H9 (cell line): ENCODE measurements at regions not wholly inside any gene's neighbourhood (a gene's known extent, or its start where the extent isn't known, plus 50 kb on each side); places are given as distances from the start of the nearest gene placed in this dataset.

Experiments used
- DNase-seq: peaks from one replicate; pipeline ENCODE4 v3.0.0-alpha.2; 2017
- H2AFZ ChIP-seq: one replicate; pipeline ENCODE4 v1.6.1; 2013; ENCODE audit warnings: mild to moderate bottlenecking, low read length, control low read depth, moderate library complexity
- H2AK5ac ChIP-seq: 2 replicates; pipeline ENCODE4 v1.6.1; 2013; ENCODE audit warnings: low read length, control low read depth, mixed read lengths; ENCODE audit not compliant: insufficient read length
- H2BK120ac ChIP-seq: one replicate; pipeline ENCODE4 v1.6.1; 2013; ENCODE audit warnings: low read depth, mild to moderate bottlenecking, low read length, control low read depth, inconsistent platforms; ENCODE audit not compliant: poor library complexity, severe bottlenecking
- H2BK12ac ChIP-seq: 2 replicates; pipeline ENCODE4 v1.6.1; 2013; ENCODE audit warnings: low read length, control low read depth, mixed read lengths, low read depth; ENCODE audit not compliant: insufficient read length
- H2BK15ac ChIP-seq: 2 replicates; pipeline ENCODE4 v1.6.1; 2013; ENCODE audit warnings: low read depth, low read length, control low read depth
- H2BK20ac ChIP-seq: one replicate; pipeline ENCODE4 v1.6.1; 2013; ENCODE audit warnings: low read depth, mild to moderate bottlenecking, low read length, control low read depth, inconsistent platforms; ENCODE audit not compliant: poor library complexity, severe bottlenecking
- H2BK5ac ChIP-seq: 2 replicates; pipeline ENCODE4 v1.6.1; 2013; ENCODE audit warnings: low read length, control low read depth, mixed read lengths; ENCODE audit not compliant: insufficient read length
- H3K14ac ChIP-seq: 2 replicates; pipeline ENCODE4 v1.6.1; 2013; ENCODE audit warnings: low read length, control low read depth; ENCODE audit not compliant: insufficient read depth
- H3K18ac ChIP-seq: 2 replicates; pipeline ENCODE4 v1.6.1; 2013; ENCODE audit warnings: low read depth, mild to moderate bottlenecking, mixed read lengths, low read length, control low read depth; ENCODE audit not compliant: insufficient read length
- H3K23ac ChIP-seq: 2 replicates; pipeline ENCODE4 v1.6.1; 2013; ENCODE audit warnings: low read length, control low read depth, mixed read lengths, low read depth; ENCODE audit not compliant: insufficient read length
- H3K23me2 ChIP-seq: 2 replicates; pipeline ENCODE4 v1.6.1; 2013; ENCODE audit warnings: low read depth, mild to moderate bottlenecking, mixed read lengths, low read length, control low read depth; ENCODE audit not compliant: insufficient read length, poor library complexity, severe bottlenecking
- H3K27ac ChIP-seq: 2 replicates; pipeline ENCODE4 v1.5.1; 2013; ENCODE audit warnings: low read length, control low read depth, mixed read lengths, low read depth; ENCODE audit not compliant: insufficient read length
- H3K27me3 ChIP-seq: 2 replicates; pipeline ENCODE4 v1.6.1; 2013; ENCODE audit warnings: low read length, control low read depth, inconsistent platforms; ENCODE audit not compliant: insufficient read depth
- H3K4ac ChIP-seq: 2 replicates; pipeline ENCODE4 v1.6.1; 2013; ENCODE audit warnings: low read depth, mild to moderate bottlenecking, control low read depth, inconsistent platforms, low read length, moderate library complexity
- H3K4me1 ChIP-seq: 2 replicates; pipeline ENCODE4 v1.6.1; 2013; ENCODE audit warnings: low read length, control low read depth, inconsistent platforms; ENCODE audit not compliant: insufficient read depth
- H3K4me2 ChIP-seq: 2 replicates; pipeline ENCODE4 v1.6.1; 2013; ENCODE audit warnings: low read length, control low read depth, mixed read lengths; ENCODE audit not compliant: insufficient read length, insufficient read depth
- H3K56ac ChIP-seq: 2 replicates; pipeline ENCODE4 v1.6.1; 2013; ENCODE audit warnings: low read depth, mild to moderate bottlenecking, mixed read lengths, low read length, control low read depth; ENCODE audit not compliant: insufficient read length
- H3K79me1 ChIP-seq: 2 replicates; pipeline ENCODE4 v1.6.1; 2013; ENCODE audit warnings: low read depth, mild to moderate bottlenecking, moderate library complexity, low read length, control low read depth, inconsistent platforms; ENCODE audit not compliant: insufficient read depth, poor library complexity, severe bottlenecking
- H3K79me2 ChIP-seq: 2 replicates; pipeline ENCODE4 v1.6.1; 2013; ENCODE audit warnings: low read length, control low read depth, inconsistent platforms; ENCODE audit not compliant: insufficient read depth
- H3K9ac ChIP-seq: 2 replicates; pipeline ENCODE4 v1.6.1; 2013; ENCODE audit warnings: low read length, control low read depth, mixed read lengths; ENCODE audit not compliant: insufficient read length; ENCODE audit errors: extremely low read depth
- H3K9me3 ChIP-seq: one replicate; pipeline ENCODE4 v1.6.1; 2013; ENCODE audit warnings: low read depth, low read length, inconsistent platforms; ENCODE audit not compliant: control insufficient read depth
- H3T11ph ChIP-seq: one replicate; pipeline ENCODE4 v1.6.1; 2013; ENCODE audit warnings: mild to moderate bottlenecking, low read length, control low read depth, inconsistent platforms
- H4K20me1 ChIP-seq: one replicate; pipeline ENCODE4 v1.6.1; 2013; ENCODE audit not compliant: control insufficient read depth, insufficient read length, insufficient read depth
- H4K5ac ChIP-seq: 2 replicates; pipeline ENCODE4 v1.6.1; 2013; ENCODE audit warnings: low read depth, mild to moderate bottlenecking, mixed read lengths, low read length, control low read depth; ENCODE audit not compliant: insufficient read length
- H4K8ac ChIP-seq: replicated peaks from 2 replicates; pipeline ENCODE4 v1.6.1; 2013; ENCODE audit warnings: low read length, control low read depth, mixed read lengths, low read depth; ENCODE audit not compliant: insufficient read length
- H4K91ac ChIP-seq: 2 replicates; pipeline ENCODE4 v1.6.1; 2013; ENCODE audit warnings: low read depth, mild to moderate bottlenecking, moderate library complexity, mixed read lengths, low read length, control low read depth; ENCODE audit not compliant: insufficient read length
- H3K27ac Mint-ChIP-seq, 3 experiments: 2 replicates in 2 of 3; 3 replicates in 1 of 3; pipeline ENCODE4 v1.8.0; 2020 to 2021; ENCODE audit warnings: mixed read lengths in 3 of 3, mild to moderate bottlenecking in 1 of 3, moderate library complexity in 1 of 3
- H3K27me3 Mint-ChIP-seq: 2 replicates; pipeline ENCODE4 v1.8.0; 2021; ENCODE audit warnings: low read depth, mild to moderate bottlenecking, moderate library complexity, mixed read lengths
- H3K36me3 Mint-ChIP-seq, 3 experiments: 2 replicates in 2 of 3; 3 replicates in 1 of 3; pipeline ENCODE4 v1.8.0; 2020 to 2021; ENCODE audit warnings: low read depth in 3 of 3, mixed read lengths in 3 of 3; ENCODE audit not compliant: insufficient read depth in 1 of 3
- H3K4me1 Mint-ChIP-seq, 2 experiments: 2 replicates each; pipeline ENCODE4 v1.8.0; 2020; ENCODE audit warnings: mixed read lengths in 2 of 2
- H3K4me3 Mint-ChIP-seq, 2 experiments: 2 replicates in 1 of 2; 3 replicates in 1 of 2; pipeline ENCODE4 v1.8.0; 2020 to 2021; ENCODE audit warnings: mild to moderate bottlenecking in 2 of 2, mixed read lengths in 2 of 2, moderate library complexity in 1 of 2
- H3K9me3 Mint-ChIP-seq, 2 experiments: 2 replicates in 1 of 2; 3 replicates in 1 of 2; pipeline ENCODE4 v1.8.0; 2020; ENCODE audit warnings: mild to moderate bottlenecking in 2 of 2, mixed read lengths in 2 of 2, moderate library complexity in 1 of 2
- CTCF ChIP-seq: fragments of 200-600 bp; sonication (generic); conservative IDR thresholded peaks from 3 replicates; pipeline ENCODE4 v1.8.0; 2021; ENCODE audit warnings: antibody characterized with exemption, mild to moderate bottlenecking
- WGBS: extraction: QIAGEN DNeasy Blood & Tissue Kit; methylation state at CpG from one replicate; pipeline ENCODE4 v1.1.7; 2013; ENCODE audit warnings: missing lambda C conversion rate, low lambda C conversion rate, mixed read lengths; ENCODE audit not compliant: insufficient read length; ENCODE audit errors: extremely low coverage; 5-methylcytosine and 5-hydroxymethylcytosine counted together

DNA sequence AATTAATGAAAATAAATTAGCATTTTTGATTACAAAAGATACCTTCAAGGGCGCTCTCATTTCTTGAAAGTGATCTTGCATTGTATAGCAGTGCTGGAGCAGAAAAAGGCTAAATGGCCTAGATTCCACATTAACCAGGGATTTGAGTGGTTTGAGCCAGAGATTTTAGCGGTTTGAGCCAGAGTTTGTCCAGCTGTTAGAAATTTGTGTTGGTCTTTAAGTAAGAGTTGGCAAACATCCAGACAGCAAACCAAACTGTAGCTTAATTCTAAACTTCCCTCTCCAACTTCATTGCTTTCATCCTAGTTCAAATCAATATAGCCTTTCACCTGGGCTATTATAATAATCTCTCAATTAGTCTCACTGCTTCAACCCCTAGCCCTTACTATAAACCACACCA, 351.7 kb downstream of the IGSF11 start:
- Histone ChIP-seq H4K5ac (no peak overlapping the region), H3K9ac (no peak overlapping the region), H3K79me2 (no peaks in the 10 kb centered on the region), H3K9me3 (no peaks in the 10 kb centered on the region), H4K8ac (no peak overlapping the region), H3K14ac (no peak overlapping the region), H3K23me2 (no peaks in the 10 kb centered on the region), H4K20me1 (no peaks in the 10 kb centered on the region), H2BK20ac (no peak overlapping the region), H3K27me3 (no peaks in the 10 kb centered on the region), H3K4me1 (peaks cover 3% of the 10 kb centered on the region; the same call in 1 of the 2 replicates), H3K56ac (no peak overlapping the region), H3K4me2 (no peak overlapping the region), H4K91ac (no peak overlapping the region), H2BK12ac (no peak overlapping the region), H2BK120ac (no peak overlapping the region), H2BK15ac (no peak overlapping the region), H2AK5ac (no peak overlapping the region), H2AFZ (no peak overlapping the region), H2BK5ac (no peak overlapping the region), H3T11ph (no peak overlapping the region), H3K79me1 (no peaks in the 10 kb centered on the region), H3K4ac (no peak overlapping the region), H3K18ac (no peak overlapping the region), H3K23ac (no peak overlapping the region), H3K27ac (no peak overlapping the region)
- no peak for DNase-seq
- no CpG with 5 or more reads among the region's 2 CpGs for WGBS
- Mint-ChIP-seq H3K4me1 (peaks cover 6 to 8% of the 10 kb centered on the region in 2 experiments), H3K9me3 (no peaks in the 10 kb centered on the region; a peak in 1 of 5 replicates), H3K36me3 (no peaks in the 10 kb centered on the region; a peak in 1 of 7 replicates), H3K4me3 (no peak overlapping the region), H3K27ac (no peak overlapping the region), H3K27me3 (no peaks in the 10 kb centered on the region)
- no peak for TF ChIP-seq CTCF
